Caco-2 (cell line): ENCODE measurements at regions not wholly inside any gene's neighbourhood (a gene's known extent, or its start where the extent isn't known, plus 50 kb on each side); places are given as distances from the start of the nearest gene placed in this dataset.

Source experiments
- BruUV-seq: library from RNA; stranded (reverse); fragments of 400-500 nt; replicated peaks from 2 replicates; lab custom pipeline; 2021; lab: Mats Ljungman, UMichigan
- CTCF ChIA-PET: fragments of 300-600 bp; sonication (Branson Sonifier 250); formaldehyde crosslinking; loops from one replicate; lab custom pipeline; 2022; ENCODE audit warnings: antibody characterized with exemption; lab: Charles Lee
- POLR2A ChIA-PET: fragments of 300-600 bp; sonication (Branson Sonifier 250); formaldehyde crosslinking; loops from one replicate; lab custom pipeline; 2022; ENCODE audit warnings: antibody characterized with exemption; lab: Charles Lee
- DNase-seq, 2 experiments: peaks; one replicate each; pipeline versions ENCODE4 v3.0.0 to v3.0.0-alpha.2; 2020 to 2022
- H3K27me3 ChIP-seq: replicated peaks from 2 replicates; pipeline ENCODE4 v1.6.0; 2011; ENCODE audit warnings: low read length; ENCODE audit not compliant: control insufficient read depth, insufficient read depth
- H3K36me3 ChIP-seq: 2 replicates; pipeline ENCODE4 v1.5.1; 2011; ENCODE audit warnings: low read length; ENCODE audit not compliant: control insufficient read depth, insufficient read depth
- H3K4me1 ChIP-seq: fragments of 250-450 bp; sonication (Bioruptor Pico); 2 replicates; pipeline ENCODE4 v1.5.1; 2020; ENCODE audit warnings: mild to moderate bottlenecking
- H3K4me3 ChIP-seq: 2 replicates; pipeline ENCODE4 v1.5.1; 2011; ENCODE audit warnings: low read depth, mild to moderate bottlenecking, control low read depth, low read length
- H3K9me3 ChIP-seq: fragments of 250-450 bp; sonication (Bioruptor Pico); 2 replicates; pipeline ENCODE4 v1.5.1; 2020; ENCODE audit warnings: mild to moderate bottlenecking, moderate library complexity
- H3K27ac Mint-ChIP-seq: one replicate; pipeline ENCODE4 v1.8.0; 2022; ENCODE audit warnings: mixed read lengths; ENCODE audit not compliant: unreplicated experiment
- H3K27me3 Mint-ChIP-seq: one replicate; pipeline ENCODE4 v1.8.0; 2022; ENCODE audit warnings: mixed read lengths; ENCODE audit not compliant: insufficient read depth, unreplicated experiment
- H3K36me3 Mint-ChIP-seq: one replicate; pipeline ENCODE4 v1.8.0; 2022; ENCODE audit warnings: mild to moderate bottlenecking, mixed read lengths; ENCODE audit not compliant: insufficient read depth, unreplicated experiment
- H3K4me1 Mint-ChIP-seq: one replicate; pipeline ENCODE4 v1.8.0; 2022; ENCODE audit warnings: low read depth, mixed read lengths; ENCODE audit not compliant: unreplicated experiment
- H3K4me3 Mint-ChIP-seq: one replicate; pipeline ENCODE4 v1.8.0; 2022; ENCODE audit warnings: mild to moderate bottlenecking, moderate library complexity, mixed read lengths; ENCODE audit not compliant: unreplicated experiment
- H3K9me3 Mint-ChIP-seq: one replicate; pipeline ENCODE4 v1.8.0; 2022; ENCODE audit warnings: mixed read lengths; ENCODE audit not compliant: unreplicated experiment
- intact Hi-C: fragments of 100-400 bp; cut with micrococcal nuclease; formaldehyde crosslinking; loops from one replicate; pipeline ENCODE4 v1.10.0; 2022; ENCODE audit not compliant: unreplicated experiment
- TF ChIP-seq, protein P1 (sequence below), 2 experiments: fragments of 200-600 bp in 1 of 2; IDR thresholded peaks; 1 replicate in 1 of 2; 2 replicates in 1 of 2; pipeline versions ENCODE4 v1.5.1 to v1.8.0; 2011 to 2022; ENCODE audit warnings: antibody characterized with exemption in 1 of 2, control low read depth in 1 of 2, inconsistent platforms in 1 of 2, low read depth in 1 of 2, low read length in 1 of 2, mild to moderate bottlenecking in 1 of 2, moderate library complexity in 1 of 2; ENCODE audit not compliant: insufficient read depth in 1 of 2, severe bottlenecking in 1 of 2, unreplicated experiment in 1 of 2

DNA sequence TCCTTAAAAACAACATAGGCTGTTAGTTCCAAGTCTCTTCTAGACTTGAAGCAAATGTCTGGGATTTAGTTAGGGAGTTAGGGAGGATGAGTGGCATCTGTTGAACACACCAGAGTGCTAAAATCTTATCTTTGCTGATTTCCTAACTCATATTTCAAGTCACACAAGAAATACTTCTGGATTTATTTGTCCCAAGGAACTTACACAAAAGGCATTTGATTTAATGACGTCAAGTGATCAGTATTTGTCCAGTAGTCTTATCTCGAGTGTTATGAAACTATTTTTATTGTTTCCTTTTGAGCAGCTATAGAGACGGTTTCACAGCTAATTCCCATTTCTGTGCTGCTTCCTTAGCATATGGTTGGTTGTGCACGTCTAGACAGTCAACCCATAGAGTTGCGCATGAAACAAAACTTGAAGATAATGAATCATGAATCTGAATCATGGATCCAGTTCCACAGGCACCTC lies 140.5 kb upstream of the TUT7 start:
- intact Hi-C loops, result no loop called here
- Mint-ChIP-seq H3K9me3 (no peaks in the 10 kb centered on the region), H3K4me1 (peaks cover 7% of the 10 kb centered on the region), H3K36me3 (no peaks in the 10 kb centered on the region), H3K27ac (no peak overlapping the region), H3K4me3 (no peak overlapping the region), H3K27me3 (peaks cover 3% of the 10 kb centered on the region)
- Histone ChIP-seq H3K36me3 (no peaks in the 10 kb centered on the region), H3K27me3 (no peaks in the 10 kb centered on the region), H3K9me3 (no peaks in the 10 kb centered on the region), H3K4me1 (no peaks in the 10 kb centered on the region), H3K4me3 (no peak overlapping the region)
- POLR2A ChIA-PET, result no interaction called here
- CTCF ChIA-PET, result no interaction called here
- BruUV-seq, result no TSS peak
- no peak for DNase-seq
- TF ChIP-seq, protein P1, sequence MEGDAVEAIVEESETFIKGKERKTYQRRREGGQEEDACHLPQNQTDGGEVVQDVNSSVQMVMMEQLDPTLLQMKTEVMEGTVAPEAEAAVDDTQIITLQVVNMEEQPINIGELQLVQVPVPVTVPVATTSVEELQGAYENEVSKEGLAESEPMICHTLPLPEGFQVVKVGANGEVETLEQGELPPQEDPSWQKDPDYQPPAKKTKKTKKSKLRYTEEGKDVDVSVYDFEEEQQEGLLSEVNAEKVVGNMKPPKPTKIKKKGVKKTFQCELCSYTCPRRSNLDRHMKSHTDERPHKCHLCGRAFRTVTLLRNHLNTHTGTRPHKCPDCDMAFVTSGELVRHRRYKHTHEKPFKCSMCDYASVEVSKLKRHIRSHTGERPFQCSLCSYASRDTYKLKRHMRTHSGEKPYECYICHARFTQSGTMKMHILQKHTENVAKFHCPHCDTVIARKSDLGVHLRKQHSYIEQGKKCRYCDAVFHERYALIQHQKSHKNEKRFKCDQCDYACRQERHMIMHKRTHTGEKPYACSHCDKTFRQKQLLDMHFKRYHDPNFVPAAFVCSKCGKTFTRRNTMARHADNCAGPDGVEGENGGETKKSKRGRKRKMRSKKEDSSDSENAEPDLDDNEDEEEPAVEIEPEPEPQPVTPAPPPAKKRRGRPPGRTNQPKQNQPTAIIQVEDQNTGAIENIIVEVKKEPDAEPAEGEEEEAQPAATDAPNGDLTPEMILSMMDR (IDR thresholded peaks at IDR 0.05; ENCODE audit: insufficient read depth in 1 of 2, low read depth in 1 of 2, low read length in 1 of 2, severe bottlenecking in 1 of 2, unreplicated experiment in 1 of 2), result no peak

DNA sequence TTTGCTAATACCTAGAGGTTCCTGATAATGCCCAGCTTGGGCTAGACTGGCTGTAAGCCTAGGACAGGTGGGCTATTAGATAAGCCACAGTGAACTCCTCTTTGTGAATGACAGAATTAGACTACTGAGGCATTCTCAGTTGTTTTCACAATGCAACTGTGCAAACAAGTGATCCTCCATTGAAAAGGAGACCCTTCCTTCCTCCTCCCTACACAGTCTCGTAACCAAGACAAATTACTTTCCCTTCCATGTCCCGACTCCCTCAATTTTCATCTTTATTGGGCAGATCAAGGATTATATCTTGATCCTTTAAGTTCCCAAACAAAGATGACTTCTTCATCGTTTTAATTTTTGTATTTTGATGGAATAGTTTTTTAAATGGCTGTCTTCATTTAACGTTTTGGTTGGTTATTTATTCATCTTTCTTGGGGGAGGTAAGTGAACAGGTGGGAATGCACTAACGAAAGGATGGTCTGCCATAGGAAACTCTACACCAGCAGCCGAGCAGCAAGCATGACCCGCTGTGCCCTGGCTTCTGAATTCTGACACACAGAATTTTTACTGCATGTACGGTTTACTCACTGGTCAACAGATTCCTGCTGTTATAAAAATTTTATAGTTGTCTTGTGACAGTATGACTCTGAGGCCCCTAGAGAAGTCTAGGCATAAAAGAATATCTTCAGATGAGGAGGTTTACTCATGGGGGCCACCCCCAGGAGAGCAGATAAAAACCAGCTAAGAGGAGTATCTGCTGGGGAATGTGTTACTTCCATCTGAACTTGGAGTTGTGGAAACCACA lies 137.5 kb upstream of the TUT7 start:
- Mint-ChIP-seq H3K4me1 (peaks cover 7% of the 10 kb centered on the region), H3K4me3 (no peak overlapping the region), H3K36me3 (no peaks in the 10 kb centered on the region), H3K9me3 (no peaks in the 10 kb centered on the region), H3K27me3 (no peaks in the 10 kb centered on the region), H3K27ac (no peak overlapping the region)
- TF ChIP-seq, protein P1 (IDR thresholded peaks at IDR 0.05; ENCODE audit: insufficient read depth in 1 of 2, low read depth in 1 of 2, low read length in 1 of 2, severe bottlenecking in 1 of 2, unreplicated experiment in 1 of 2), result no peak
- H3K27me3 ChIP-seq, result no peaks in the 10 kb centered on the region
- no peaks in the 10 kb centered on the region for H3K36me3 ChIP-seq
- intact Hi-C loops, result no loop called here
- POLR2A ChIA-PET, result no interaction called here
- H3K9me3 ChIP-seq, result no peaks in the 10 kb centered on the region
- no peaks in the 10 kb centered on the region for H3K4me1 ChIP-seq
- no peak for DNase-seq
- no TSS peak for BruUV-seq
- H3K4me3 ChIP-seq, result no peak overlapping the region
- CTCF ChIA-PET, result no interaction called here

DNA sequence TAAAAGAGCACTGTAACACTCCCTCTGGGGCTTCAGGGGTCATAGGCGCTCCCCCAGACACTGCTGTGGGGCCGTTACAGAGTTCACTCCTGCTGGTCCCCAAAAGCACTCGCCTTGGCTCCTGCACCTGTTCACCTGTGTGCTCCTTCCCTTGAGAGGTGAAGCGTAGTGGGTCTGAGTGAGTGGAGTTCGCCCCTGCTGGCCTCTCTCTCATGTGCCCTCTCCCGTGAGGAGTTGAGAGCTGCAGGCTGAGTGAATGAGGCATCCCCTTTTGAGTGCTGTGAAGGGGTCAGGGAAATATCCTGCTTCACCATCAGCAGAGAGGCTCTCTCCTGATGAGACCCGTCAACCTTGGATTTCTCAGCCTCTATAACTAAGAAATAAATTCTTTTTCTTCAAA lies 134.6 kb upstream of the TUT7 start:
- Mint-ChIP-seq H3K4me3 (no peak overlapping the region), H3K36me3 (no peaks in the 10 kb centered on the region), H3K4me1 (no peaks in the 10 kb centered on the region), H3K9me3 (no peaks in the 10 kb centered on the region), H3K27me3 (peaks cover 2% of the 10 kb centered on the region), H3K27ac (no peak overlapping the region)
- Histone ChIP-seq H3K4me1 (no peaks in the 10 kb centered on the region), H3K4me3 (no peak overlapping the region), H3K27me3 (no peaks in the 10 kb centered on the region), H3K36me3 (no peaks in the 10 kb centered on the region), H3K9me3 (no peaks in the 10 kb centered on the region)
- intact Hi-C loops, result loop anchor here (5.0 kb wide), 3 partner anchors 56 to 154 kb away; no protein-coding TSS in a partner anchor
- no peak for DNase-seq
- CTCF ChIA-PET, result interaction anchor here (1.0 kb wide), 1 partner anchor 74 kb away, joined by 3 read pairs; no protein-coding TSS in a partner anchor
- no TSS peak for BruUV-seq
- POLR2A ChIA-PET, result no interaction called here
- TF ChIP-seq, protein P1 (IDR thresholded peaks at IDR 0.05; ENCODE audit: insufficient read depth in 1 of 2, low read depth in 1 of 2, low read length in 1 of 2, severe bottlenecking in 1 of 2, unreplicated experiment in 1 of 2), result peak in 1 of 2 experiments; percentile 15
